HG03045 (cell line): ENCODE measurements at regions not wholly inside any gene's neighbourhood (a gene's known extent, or its start where the extent isn't known, plus 50 kb on each side); places are given as distances from the start of the nearest gene placed in this dataset.
A peak's percentile ranks its signal among the peaks of the same experiment; 100 is the strongest.
"Not testable (repeated sequence)": the region's sequence is repeated elsewhere in the genome, so short reads cannot be mapped to it uniquely, and the experiment has no call there.

Source experiments
- ATAC-seq: cut with Tn5 transposase; IDR thresholded peaks from one replicate; pipeline ENCODE4 v1.9.1; 2021; ENCODE audit warnings: mild to moderate bottlenecking, moderate library complexity; ENCODE audit not compliant: unreplicated experiment

- ATAC-seq, result no peak
Measured at GRCh38 chr5:42989190-42989589, 50.9 kb downstream of the ANXA2R start.

- no peak for ATAC-seq
Measured at GRCh38 chr5:42988568-42988967, 51.6 kb downstream of the ANXA2R start.

GRCh38 chr5:42985129-42986037 is 54.7 kb downstream of the ANXA2R start:
- ATAC-seq, result no peak

- no peak for ATAC-seq
Measured at GRCh38 chr5:42984307-42984706, 55.8 kb downstream of the ANXA2R start.

- no peak for ATAC-seq
Measured at GRCh38 chr5:42982107-42982622, 58.0 kb downstream of the ANXA2R start.

GRCh38 chr5:42981417-42982106 is 58.6 kb downstream of the ANXA2R start:
- ATAC-seq, result not testable (repeated sequence)

- ATAC-seq, result not testable (repeated sequence)
Measured at GRCh38 chr5:42981015-42981414, 59.1 kb downstream of the ANXA2R start.

GRCh38 chr5:42980391-42980790 is 59.7 kb downstream of the ANXA2R start:
- ATAC-seq, result not testable (repeated sequence)

- ATAC-seq, result not testable (repeated sequence)
Measured at GRCh38 chr5:42979242-42979641, 60.9 kb downstream of the ANXA2R start.

GRCh38 chr5:42974536-42974935 is 65.6 kb downstream of the ANXA2R start:
- no peak for ATAC-seq

- no peak for ATAC-seq
Measured at GRCh38 chr5:42970636-42971559, 69.2 kb downstream of the ANXA2R start.

GRCh38 chr5:42965934-42966333 is 74.2 kb downstream of the ANXA2R start:
- ATAC-seq, result no peak

GRCh38 chr5:42963412-42963811 is 76.7 kb downstream of the ANXA2R start:
- no peak for ATAC-seq

- ATAC-seq, result no peak
Measured at GRCh38 chr5:42962124-42962523, 78.0 kb downstream of the ANXA2R start.

- ATAC-seq, result no peak
Measured at GRCh38 chr5:42960506-42960905, 79.6 kb downstream of the ANXA2R start.

- ATAC-seq, result no peak
Measured at GRCh38 chr5:42956551-42956950, 83.6 kb downstream of the ANXA2R start.

GRCh38 chr5:42953041-42953440 is 87.1 kb downstream of the ANXA2R start:
- no peak for ATAC-seq

GRCh38 chr5:42952578-42952974 is 87.5 kb downstream of the ANXA2R start:
- ATAC-seq, result no peak

GRCh38 chr5:42951293-42951840 is 88.8 kb downstream of the ANXA2R start:
- ATAC-seq, result peak; percentile 44
